ENCODE measurements at regions not wholly inside any gene's neighbourhood (a gene's known extent, or its start where the extent isn't known, plus 50 kb on each side); places are given as distances from the start of the nearest gene placed in this dataset.

- no peak for TF ChIP-seq ZNF114 (CRISPR knock-in tag; IDR thresholded peaks at IDR 0.05)
- TF ChIP-seq CTCF (conservative IDR thresholded peaks at IDR 0.05; ENCODE audit: low read depth in 2 of 2) = no peak
- TF ChIP-seq EZH2phosphoT487 (IDR thresholded peaks at IDR 0.05; ENCODE audit: unreplicated experiment) = no peak
- no peak for TF ChIP-seq POLR2AphosphoS5 (IDR thresholded peaks at IDR 0.05; ENCODE audit: low read depth)
- TF ChIP-seq EZH2 (IDR thresholded peaks at IDR 0.05; ENCODE audit: low read depth, unreplicated experiment) = no peak
- TF ChIP-seq REST (IDR thresholded peaks at IDR 0.05; ENCODE audit: unreplicated experiment) = no peak
- no peak for TF ChIP-seq JUNB (IDR thresholded peaks at IDR 0.05; ENCODE audit: unreplicated experiment)
- no peak for TF ChIP-seq ETS1 (IDR thresholded peaks at IDR 0.05)
- TF ChIP-seq CREB1 (CRISPR knock-in tag; IDR thresholded peaks at IDR 0.05; ENCODE audit: low read depth) = no peak
- TF ChIP-seq NANOG (IDR thresholded peaks at IDR 0.05; ENCODE audit: borderline replicate concordance) = no peak
Measured at GRCh38 chr4:10303291-10303690, 153.9 kb downstream of the ZNF518B start.

Data from GM23338 (cell line).